A673 (cell line): ENCODE measurements at regions not wholly inside any gene's neighbourhood (a gene's known extent, or its start where the extent isn't known, plus 50 kb on each side); places are given as distances from the start of the nearest gene placed in this dataset.

ENCODE experiments used
- BruUV-seq: library from RNA; stranded (reverse); fragments of 400-500 nt; replicated peaks from 2 replicates; lab custom pipeline; 2021; lab: Mats Ljungman, UMichigan
- CTCF ChIA-PET: fragments of 300-600 bp; sonication (Branson Sonifier 250); formaldehyde crosslinking; loops from one replicate; lab custom pipeline; 2022; ENCODE audit warnings: antibody characterized with exemption; lab: Charles Lee
- POLR2A ChIA-PET: fragments of 300-600 bp; sonication (Branson Sonifier 250); formaldehyde crosslinking; loops from one replicate; lab custom pipeline; 2022; ENCODE audit warnings: antibody characterized with exemption; ENCODE audit not compliant: low non-redundant PET; lab: Charles Lee
- DNase-seq: peaks from one replicate; pipeline ENCODE4 v3.0.0-alpha.2; 2015; ENCODE audit warnings: low spot score
- H3K27ac ChIP-seq: fragments of 200-600 bp; sonication (generic); 2 replicates; pipeline ENCODE4 v1.5.1; 2016; ENCODE audit warnings: mixed run types, low read depth, mild to moderate bottlenecking, mixed read lengths, antibody characterized with exemption, low read length; ENCODE audit not compliant: poor library complexity, severe bottlenecking
- H3K27me3 ChIP-seq: fragments of 200-600 bp; sonication (generic); replicated peaks from 2 replicates; pipeline ENCODE4 v1.6.1; 2017; ENCODE audit warnings: mixed run types, low read depth, mild to moderate bottlenecking, mixed read lengths, antibody characterized with exemption, low read length; ENCODE audit not compliant: insufficient read depth, poor library complexity
- H3K36me3 ChIP-seq: fragments of 200-600 bp; sonication (generic); 2 replicates; pipeline ENCODE4 v1.6.1; 2016; ENCODE audit warnings: mixed run types, mild to moderate bottlenecking, mixed read lengths, antibody characterized with exemption, low read length; ENCODE audit not compliant: insufficient read depth, poor library complexity, severe bottlenecking
- H3K4me1 ChIP-seq: fragments of 200-600 bp; sonication (generic); 2 replicates; pipeline ENCODE4 v1.6.1; 2017; ENCODE audit warnings: mixed run types, mild to moderate bottlenecking, mixed read lengths, antibody characterized with exemption, low read length; ENCODE audit not compliant: insufficient read depth, poor library complexity, severe bottlenecking
- H3K4me3 ChIP-seq: fragments of 200-600 bp; sonication (generic); 2 replicates; pipeline ENCODE4 v1.5.1; 2016; ENCODE audit warnings: low read depth, mixed run types, mild to moderate bottlenecking, mixed read lengths, low read length; ENCODE audit not compliant: poor library complexity, severe bottlenecking
- H3K9me3 ChIP-seq: fragments of 200-600 bp; sonication (generic); 2 replicates; pipeline ENCODE4 v1.6.1; 2016; ENCODE audit warnings: mixed run types, low read depth, mild to moderate bottlenecking, mixed read lengths, antibody characterized with exemption, low read length; ENCODE audit not compliant: poor library complexity, severe bottlenecking
- EZH2 ChIP-seq: fragments of 200-600 bp; sonication (generic); IDR thresholded peaks from 2 replicates; pipeline ENCODE4 v1.6.1; 2017; ENCODE audit warnings: borderline replicate concordance, low read depth, mild to moderate bottlenecking, mixed read lengths, antibody characterized with exemption, low read length; ENCODE audit not compliant: poor library complexity, severe bottlenecking
- intact Hi-C: fragments of 100-400 bp; cut with micrococcal nuclease; formaldehyde crosslinking; loops from one replicate; pipeline ENCODE4 v1.10.0; 2022; ENCODE audit not compliant: unreplicated experiment
- TF ChIP-seq, protein P1 (sequence below): fragments of 300-800, 200-600 bp; sonication (generic); conservative IDR thresholded peaks from 2 replicates; pipeline ENCODE4 v1.5.1; 2017; ENCODE audit warnings: low read depth, mild to moderate bottlenecking, antibody characterized with exemption, low read length, moderate library complexity, mixed read lengths

DNA sequence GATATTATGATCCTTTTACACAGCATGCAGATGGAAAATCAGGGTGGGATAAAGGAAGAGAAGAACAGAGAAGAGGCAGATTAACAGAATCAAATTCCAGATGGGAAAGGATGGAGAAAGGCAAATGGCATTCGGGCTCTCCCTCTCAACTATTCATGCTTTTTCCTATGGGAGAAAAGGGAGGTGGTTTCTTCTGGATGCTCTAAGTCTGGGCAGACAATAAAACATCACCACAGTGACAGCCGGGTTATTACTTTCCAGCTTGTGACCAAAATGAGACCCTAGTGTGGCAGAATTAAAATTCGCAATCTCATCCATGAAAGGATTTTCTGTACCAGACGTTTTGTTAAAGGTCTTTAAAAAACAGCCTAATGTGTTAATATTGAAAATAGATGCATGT, 440.7 kb downstream of the RND3 start:
- Histone ChIP-seq H3K27ac (no peak overlapping the region), H3K36me3 (no peaks in the 10 kb centered on the region), H3K4me1 (no peaks in the 10 kb centered on the region), H3K9me3 (no peaks in the 10 kb centered on the region), H3K4me3 (no peak overlapping the region), H3K27me3 (no peaks in the 10 kb centered on the region)
- no TSS peak for BruUV-seq
- DNase-seq = no peak
- intact Hi-C loops = no loop called here
- CTCF ChIA-PET = no interaction called here
- TF ChIP-seq, protein P1, sequence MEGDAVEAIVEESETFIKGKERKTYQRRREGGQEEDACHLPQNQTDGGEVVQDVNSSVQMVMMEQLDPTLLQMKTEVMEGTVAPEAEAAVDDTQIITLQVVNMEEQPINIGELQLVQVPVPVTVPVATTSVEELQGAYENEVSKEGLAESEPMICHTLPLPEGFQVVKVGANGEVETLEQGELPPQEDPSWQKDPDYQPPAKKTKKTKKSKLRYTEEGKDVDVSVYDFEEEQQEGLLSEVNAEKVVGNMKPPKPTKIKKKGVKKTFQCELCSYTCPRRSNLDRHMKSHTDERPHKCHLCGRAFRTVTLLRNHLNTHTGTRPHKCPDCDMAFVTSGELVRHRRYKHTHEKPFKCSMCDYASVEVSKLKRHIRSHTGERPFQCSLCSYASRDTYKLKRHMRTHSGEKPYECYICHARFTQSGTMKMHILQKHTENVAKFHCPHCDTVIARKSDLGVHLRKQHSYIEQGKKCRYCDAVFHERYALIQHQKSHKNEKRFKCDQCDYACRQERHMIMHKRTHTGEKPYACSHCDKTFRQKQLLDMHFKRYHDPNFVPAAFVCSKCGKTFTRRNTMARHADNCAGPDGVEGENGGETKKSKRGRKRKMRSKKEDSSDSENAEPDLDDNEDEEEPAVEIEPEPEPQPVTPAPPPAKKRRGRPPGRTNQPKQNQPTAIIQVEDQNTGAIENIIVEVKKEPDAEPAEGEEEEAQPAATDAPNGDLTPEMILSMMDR = no peak
- TF ChIP-seq EZH2 = no peak
- POLR2A ChIA-PET = no interaction called here

GRCh38 chr2:150046211-150046610, 441.3 kb downstream of the RND3 start:
- no peak for TF ChIP-seq EZH2
- TF ChIP-seq, protein P1 = no peak
- POLR2A ChIA-PET = no interaction called here
- H3K36me3 ChIP-seq = no peaks in the 10 kb centered on the region
- no peak overlapping the region for H3K4me3 ChIP-seq
- H3K27me3 ChIP-seq = no peaks in the 10 kb centered on the region
- intact Hi-C loops = no loop called here
- no TSS peak for BruUV-seq
- CTCF ChIA-PET = no interaction called here
- DNase-seq = no peak
- H3K9me3 ChIP-seq = no peaks in the 10 kb centered on the region
- H3K27ac ChIP-seq = no peak overlapping the region
- H3K4me1 ChIP-seq = no peaks in the 10 kb centered on the region

DNA sequence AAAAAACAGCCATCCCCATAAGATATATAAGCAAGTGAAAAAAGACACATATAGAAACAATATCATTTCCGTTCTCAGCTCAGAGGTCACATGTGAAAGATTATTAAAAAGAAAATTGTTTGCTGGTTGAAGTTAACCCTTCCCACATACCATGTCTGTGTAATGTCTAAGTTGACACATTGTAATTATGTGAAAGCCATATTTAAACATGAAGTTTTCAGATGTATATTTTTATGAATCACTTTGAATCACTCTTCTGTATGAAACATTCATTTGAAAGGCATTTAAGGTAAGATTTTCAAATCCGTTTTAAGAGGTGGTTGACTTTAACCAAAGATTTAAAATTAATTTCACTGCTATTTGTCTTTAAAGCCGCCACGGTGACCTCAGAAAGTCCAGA, 441.9 kb downstream of the RND3 start:
- no peak for TF ChIP-seq EZH2
- TF ChIP-seq, protein P1 = no peak
- DNase-seq = no peak
- CTCF ChIA-PET = no interaction called here

More for the DNA sequence above, 441.9 kb downstream of the RND3 start:
- POLR2A ChIA-PET = no interaction called here
- BruUV-seq = no TSS peak
- Histone ChIP-seq H3K9me3 (no peaks in the 10 kb centered on the region), H3K27ac (no peak overlapping the region), H3K4me1 (no peaks in the 10 kb centered on the region), H3K27me3 (no peaks in the 10 kb centered on the region), H3K4me3 (no peak overlapping the region), H3K36me3 (no peaks in the 10 kb centered on the region)
- intact Hi-C loops = no loop called here
